ENCODE measurements at regions not wholly inside any gene's neighbourhood (a gene's known extent, or its start where the extent isn't known, plus 50 kb on each side); places are given as distances from the start of the nearest gene placed in this dataset.

- no peak for TF ChIP-seq CTCF (IDR thresholded peaks at IDR 0.05)
- no peak for TF ChIP-seq POLR2A (IDR thresholded peaks at IDR 0.05)
These were observed 528.4 kb upstream of the SYT4 start for GRCh38 chr18:43805646-43806194.

Measured in Peyer's patch (tissue), 4 donors.